Left kidney (tissue), 1 donor: ENCODE measurements at regions not wholly inside any gene's neighbourhood (a gene's known extent, or its start where the extent isn't known, plus 50 kb on each side); places are given as distances from the start of the nearest gene placed in this dataset.

ENCODE experiments used
- DNase-seq: peaks from one replicate; pipeline ENCODE4 v3.0.0-alpha.2; 2013

DNA sequence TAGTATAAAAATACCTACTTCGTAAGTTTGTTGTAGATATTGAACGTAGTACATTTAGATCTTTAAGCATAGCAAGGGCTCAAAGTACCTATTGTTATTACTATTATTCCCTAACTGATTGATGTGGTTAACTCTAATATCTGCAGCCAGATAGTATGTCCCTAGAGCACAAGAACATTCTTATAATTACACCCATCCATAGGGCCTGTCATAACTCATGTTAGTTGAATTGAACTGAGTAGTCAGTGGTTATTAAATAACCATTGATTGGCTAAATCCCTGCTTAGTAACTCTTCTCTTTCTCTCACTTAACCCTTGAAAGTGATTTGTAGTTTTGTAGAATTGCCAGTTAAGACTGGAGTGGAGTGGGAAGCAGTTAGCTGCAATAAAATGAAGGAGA, 207.5 kb upstream of the HS3ST5 start:
- DNase-seq: no peak

GRCh38 chr6:114543696-114544095, 200.9 kb upstream of the HS3ST5 start:
- DNase-seq: no peak

DNA sequence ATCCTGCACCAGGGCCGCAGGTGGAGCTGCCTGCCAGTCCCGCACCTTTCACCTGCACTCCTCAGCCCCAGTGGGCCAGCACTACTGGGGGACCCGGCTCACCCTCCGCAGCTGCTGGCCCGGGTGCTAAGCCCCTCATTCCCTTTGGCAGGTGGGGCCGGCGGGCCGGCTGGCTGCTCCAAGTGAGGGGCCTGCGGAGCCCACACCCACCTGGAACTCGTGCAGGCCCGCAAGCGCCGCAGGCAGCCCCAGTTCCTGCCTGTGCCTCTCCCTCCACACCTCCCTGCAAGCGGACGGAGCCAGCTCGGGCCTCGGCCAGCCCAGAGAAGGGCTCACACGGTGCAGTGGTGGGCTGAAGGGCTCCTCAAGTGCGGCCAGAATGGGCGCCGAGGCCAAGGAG, 199.0 kb upstream of the HS3ST5 start:
- DNase-seq: no peak

DNA sequence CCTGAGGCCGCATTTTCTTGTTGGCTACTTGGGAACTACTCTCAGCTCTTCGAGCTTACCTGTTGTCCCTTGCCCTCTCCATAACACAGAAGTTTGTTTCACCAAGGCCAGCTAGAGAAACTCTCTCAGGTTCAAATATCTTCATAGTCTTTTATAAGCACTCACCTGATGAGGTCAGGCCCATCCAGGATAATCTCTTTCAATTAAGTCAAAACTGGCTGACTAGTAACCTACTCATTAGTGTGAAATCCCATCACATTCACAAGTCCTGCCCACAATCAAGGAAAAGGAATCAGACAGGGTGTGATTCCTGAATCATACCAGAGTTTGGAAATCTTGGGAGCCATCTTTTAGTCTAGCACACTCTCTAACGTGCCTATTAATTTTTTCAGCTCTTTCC, 195.2 kb upstream of the HS3ST5 start:
- DNase-seq: no peak

DNA sequence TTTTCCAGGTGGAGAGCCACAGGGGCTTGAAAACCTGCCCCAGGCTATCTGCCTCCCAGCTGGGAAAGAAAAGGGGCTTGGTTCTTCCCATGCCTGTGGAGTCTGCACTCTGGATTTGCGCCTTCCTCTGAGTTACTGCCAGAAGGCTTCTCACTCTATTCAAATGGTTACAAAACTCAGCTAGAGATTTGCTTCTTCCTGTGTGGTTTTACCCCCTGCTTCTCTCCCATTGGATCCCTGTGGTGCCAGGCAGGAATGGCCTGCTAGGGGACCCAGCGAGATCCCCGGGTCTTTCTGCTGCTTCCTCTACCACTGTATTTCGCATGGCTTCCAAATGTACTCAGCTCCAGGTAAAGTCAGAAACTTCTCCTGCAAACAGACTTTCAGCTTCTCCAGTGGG, 192.0 kb upstream of the HS3ST5 start:
- no peak for DNase-seq

- DNase-seq: no peak
Measured at GRCh38 chr6:114524081-114524480, 181.3 kb upstream of the HS3ST5 start.

DNA sequence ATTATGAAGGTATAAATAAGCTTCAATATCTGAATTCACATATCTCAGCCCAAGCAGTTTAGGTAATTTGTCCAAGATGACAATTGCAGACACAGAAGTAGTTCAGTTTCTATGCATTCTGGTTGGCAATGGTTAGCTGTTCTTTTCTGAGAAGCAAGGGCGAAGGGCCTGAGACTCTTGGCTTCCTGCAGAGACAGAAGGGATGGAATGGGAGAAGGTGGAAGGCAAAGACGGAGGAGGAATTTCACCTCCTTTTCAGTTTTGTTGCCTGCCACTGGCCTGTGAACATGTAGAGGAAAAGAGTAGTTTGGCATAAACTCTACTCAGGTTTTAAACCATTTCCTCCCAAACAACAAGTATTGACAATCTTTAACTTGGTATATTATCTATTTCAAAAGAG, 180.7 kb upstream of the HS3ST5 start:
- DNase-seq: no peak

GRCh38 chr6:114521926-114522325, 179.1 kb upstream of the HS3ST5 start:
- DNase-seq: no peak

DNA sequence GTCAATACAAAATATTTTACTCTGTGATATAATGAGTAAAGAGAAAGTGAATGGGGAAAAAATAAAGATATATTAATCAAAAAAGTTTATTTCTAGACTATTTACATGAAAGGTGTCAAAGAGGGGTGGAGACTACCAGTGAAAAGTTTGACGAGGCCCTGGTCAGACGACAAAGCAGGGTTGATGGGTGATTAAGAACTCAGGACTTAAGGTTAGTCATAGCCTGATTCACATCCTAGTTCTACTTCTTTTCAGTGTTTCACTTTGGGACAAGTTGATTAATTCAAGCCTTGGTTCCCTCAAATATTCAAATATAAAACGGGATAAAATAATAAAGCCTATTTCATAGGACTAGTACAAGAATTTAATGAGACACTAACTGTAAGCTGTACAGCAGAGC, 178.2 kb upstream of the HS3ST5 start:
- no peak for DNase-seq

- no peak for DNase-seq
Measured at GRCh38 chr6:114514170-114514569, 171.3 kb upstream of the HS3ST5 start.

- no peak for DNase-seq
Measured at GRCh38 chr6:114471450-114471849, 128.6 kb upstream of the HS3ST5 start.

DNA sequence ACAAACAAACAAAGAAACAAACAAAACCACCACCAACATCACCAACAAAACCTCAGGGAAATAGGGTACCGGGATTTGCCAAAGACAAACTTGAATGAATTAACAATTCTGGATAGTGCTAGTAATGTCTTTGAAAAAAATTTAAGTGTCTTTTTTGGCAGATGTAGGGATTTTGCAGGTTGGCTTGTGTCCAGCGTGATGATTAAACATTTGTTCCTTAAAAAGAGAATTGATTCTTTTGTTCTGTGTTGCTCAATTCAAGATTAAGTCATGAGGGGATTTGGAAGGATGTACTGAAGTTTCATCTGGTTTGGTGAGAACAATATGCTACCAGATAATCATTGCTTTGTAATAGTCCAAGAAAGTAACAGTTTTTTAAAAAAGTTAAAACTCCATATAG, 125.1 kb upstream of the HS3ST5 start:
- DNase-seq: no peak

- DNase-seq: no peak
Measured at GRCh38 chr6:114465511-114465910, 122.7 kb upstream of the HS3ST5 start.

DNA sequence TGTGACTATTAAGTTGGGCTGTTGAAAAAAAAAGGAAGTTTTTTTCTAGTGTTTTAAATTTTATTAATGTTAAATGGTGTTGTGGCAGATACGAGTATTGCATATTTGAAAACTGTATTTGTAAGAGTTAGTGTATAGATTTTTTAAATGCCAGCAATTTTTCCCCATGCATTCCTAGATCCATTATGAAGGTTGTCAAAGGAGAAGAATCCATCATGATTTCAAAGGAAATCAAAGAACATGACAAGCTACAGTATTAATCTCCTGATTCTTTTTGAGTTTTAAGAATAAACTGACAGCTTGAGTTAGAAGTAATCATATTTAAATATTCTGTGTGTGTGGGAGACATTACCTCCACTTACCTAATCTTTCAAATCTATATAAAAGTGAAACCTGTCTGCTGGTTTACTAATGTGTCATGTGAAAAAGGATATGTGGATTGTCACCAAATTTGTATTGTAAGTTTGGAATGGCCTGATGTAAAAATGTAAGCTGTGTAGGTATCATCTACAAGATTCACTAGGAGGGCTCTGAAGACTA, 111.0 kb upstream of the HS3ST5 start:
- no peak for DNase-seq

GRCh38 chr6:114452785-114453401, 110.1 kb upstream of the HS3ST5 start:
- no peak for DNase-seq

DNA sequence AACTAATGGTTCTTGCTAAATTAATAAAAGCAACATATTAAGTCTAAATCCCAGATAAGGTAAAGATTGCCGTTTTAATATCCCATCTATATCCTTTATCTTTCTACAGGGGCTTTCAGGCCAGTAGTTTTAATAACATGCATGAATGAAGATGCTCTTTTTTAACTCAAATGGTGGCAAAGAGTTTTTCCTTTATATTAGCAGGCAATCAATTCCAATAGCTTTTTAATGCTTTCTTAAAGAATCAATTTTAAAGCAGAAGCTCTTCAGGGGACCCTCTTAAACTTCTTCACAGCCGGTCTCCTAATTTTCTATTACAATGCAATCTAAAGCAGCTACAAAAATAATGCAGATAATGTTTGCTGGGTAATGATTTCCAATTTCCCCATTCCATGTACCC, 107.8 kb upstream of the HS3ST5 start:
- no peak for DNase-seq

DNA sequence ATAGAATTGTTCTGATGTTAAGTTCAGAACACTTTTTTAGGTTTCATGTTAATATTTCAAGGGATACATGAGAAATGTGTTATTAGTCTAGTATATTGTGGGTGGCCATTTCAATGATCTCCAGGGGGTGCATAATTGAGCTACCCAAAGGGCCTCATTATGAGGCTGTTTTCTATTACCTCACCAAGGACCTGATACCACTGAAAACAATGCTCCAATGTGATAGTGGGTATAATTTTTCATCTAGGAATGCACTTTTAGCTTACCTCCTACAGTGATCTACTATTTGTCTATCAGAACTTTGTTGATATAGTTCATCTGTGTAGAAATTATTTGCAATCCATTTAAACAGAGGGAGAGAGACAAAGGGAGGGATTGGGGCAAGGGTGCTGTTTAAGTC, 106.8 kb upstream of the HS3ST5 start:
- no peak for DNase-seq

- DNase-seq: no peak
Measured at GRCh38 chr6:114446342-114446741, 103.5 kb upstream of the HS3ST5 start.

DNA sequence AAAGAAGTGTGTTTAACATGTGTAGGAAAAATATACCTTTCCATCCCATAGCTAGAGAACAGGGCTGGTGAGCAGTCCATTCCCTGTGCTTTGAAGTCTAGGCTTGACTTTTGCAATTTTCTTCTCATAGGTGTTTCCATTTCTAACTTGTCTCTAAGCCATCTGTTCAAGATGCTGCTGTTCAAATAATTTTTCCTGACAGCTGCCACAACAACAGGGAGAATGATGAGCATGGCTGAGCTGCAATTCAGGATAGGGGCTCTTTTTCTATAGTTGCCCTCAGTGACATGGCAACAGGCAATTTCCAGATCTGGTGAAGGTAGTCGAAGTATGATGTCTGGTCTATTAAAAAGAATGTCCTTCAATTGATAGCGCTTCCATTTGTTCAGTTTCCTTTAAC, 103.0 kb upstream of the HS3ST5 start:
- DNase-seq: no peak

- DNase-seq: no peak
Measured at GRCh38 chr6:114439411-114439810, 96.6 kb upstream of the HS3ST5 start.

DNA sequence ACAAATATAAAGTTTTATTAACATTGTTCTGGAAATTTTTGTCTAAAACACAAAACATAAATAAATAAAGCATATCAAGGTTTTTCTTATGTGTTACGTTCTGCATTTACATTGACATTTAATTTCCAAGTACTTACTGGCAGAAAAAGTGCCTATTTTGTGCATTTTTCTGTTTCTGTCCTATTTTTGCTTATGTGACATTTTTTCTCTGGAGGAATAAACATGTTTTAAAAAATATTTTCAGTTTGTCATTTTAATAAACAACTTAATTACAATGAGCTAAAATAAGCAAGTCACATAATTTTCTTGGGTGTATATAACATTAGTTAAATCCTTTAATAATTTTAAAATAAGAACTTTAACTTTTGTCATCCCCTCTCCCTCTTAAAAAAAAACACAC, 94.4 kb upstream of the HS3ST5 start:
- DNase-seq: no peak

- DNase-seq: no peak
Measured at GRCh38 chr6:114436691-114437090, 93.9 kb upstream of the HS3ST5 start.

- DNase-seq: no peak
Measured at GRCh38 chr6:114435985-114436384, 93.2 kb upstream of the HS3ST5 start.

DNA sequence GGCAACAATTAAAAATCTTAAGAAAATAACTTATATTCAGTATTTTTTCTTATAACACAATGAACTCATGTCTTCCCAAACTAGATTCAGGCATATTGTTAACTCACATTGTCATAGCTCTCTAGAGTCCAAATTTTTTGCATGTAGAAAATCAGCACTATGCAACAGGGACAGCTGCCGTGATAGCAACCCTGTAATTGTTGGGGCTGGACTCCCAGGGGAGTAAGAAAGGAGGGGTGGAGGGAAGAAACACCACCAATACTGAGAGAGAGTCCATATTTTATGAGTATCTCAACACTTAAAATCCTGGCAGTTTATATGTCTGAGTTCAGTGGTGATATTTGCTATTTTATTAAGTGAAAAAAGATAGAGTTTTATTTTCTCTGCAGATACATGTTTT, 89.6 kb upstream of the HS3ST5 start:
- DNase-seq: no peak

DNA sequence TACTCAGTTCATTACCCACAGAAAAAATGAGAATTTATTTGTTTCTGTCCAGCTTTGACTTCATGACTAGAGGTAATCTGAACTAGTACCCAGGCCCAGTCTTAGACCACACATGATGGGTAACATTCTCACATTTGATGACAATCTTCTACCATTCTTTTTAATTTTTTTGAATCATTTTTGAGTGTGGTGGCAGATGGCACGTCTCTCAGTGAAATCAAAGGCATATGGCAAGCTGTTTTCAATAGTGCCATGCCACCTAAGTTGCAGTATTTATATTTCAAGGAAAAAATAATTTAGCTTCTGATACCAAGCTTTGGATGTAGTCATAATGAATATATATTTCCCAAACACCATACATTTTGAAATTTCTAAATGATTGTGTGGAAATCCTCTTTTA, 88.8 kb upstream of the HS3ST5 start:
- DNase-seq: no peak
